ENCODE measurements at regions not wholly inside any gene's neighbourhood (a gene's known extent, or its start where the extent isn't known, plus 50 kb on each side); places are given as distances from the start of the nearest gene placed in this dataset.

DNA sequence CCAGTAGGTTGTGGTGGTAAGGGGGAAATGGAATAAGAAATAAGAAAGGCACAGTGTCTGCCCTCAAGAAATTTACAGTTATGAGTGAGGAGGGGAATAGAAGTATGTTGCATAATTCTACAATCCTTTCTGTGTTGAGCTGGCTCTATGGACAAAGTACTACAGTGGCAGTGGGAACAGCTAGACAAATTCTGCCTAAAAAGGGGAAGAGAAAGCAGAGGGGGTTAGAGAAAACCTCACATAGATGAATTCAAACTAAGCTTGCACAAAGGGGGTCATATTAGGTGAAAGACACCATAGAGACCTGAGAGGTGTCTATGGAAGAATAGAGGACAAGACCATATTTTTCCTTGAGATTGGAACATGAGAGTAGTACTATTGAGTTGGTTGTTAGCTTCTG, 146.9 kb upstream of the VGLL2 start:
- H3K27me3 Mint-ChIP-seq (ENCODE audit: low read depth), result no peaks in the 10 kb centered on the region
- ATAC-seq, result no peak
- no peak overlapping the region for H3K27ac Mint-ChIP-seq
- peaks cover 22% of the 10 kb centered on the region for H3K9me3 Mint-ChIP-seq
- CTCF ChIA-PET, result no interaction called here
- H3K4me3 Mint-ChIP-seq, result no peak overlapping the region
- no peaks in the 10 kb centered on the region for H3K36me3 Mint-ChIP-seq
- POLR2A ChIA-PET, result no interaction called here
- DNase-seq (ENCODE audit: low spot score), result no peak
- TF ChIP-seq AR (CRISPR knock-in tag; IDR thresholded peaks at IDR 0.05) (no peak), SOX15 (CRISPR knock-in tag; IDR thresholded peaks at IDR 0.05) (no peak), E2F1 (CRISPR knock-in tag; IDR thresholded peaks at IDR 0.05) (no peak), ATF6 (CRISPR knock-in tag; IDR thresholded peaks at IDR 0.05) (no peak)
- H3K4me1 Mint-ChIP-seq, result peaks cover 4% of the 10 kb centered on the region

GRCh38 chr6:117126213-117126612, 139.1 kb upstream of the VGLL2 start:
- no peaks in the 10 kb centered on the region for H3K4me1 Mint-ChIP-seq
- DNase-seq (ENCODE audit: low spot score) (no peak), ATAC-seq (no peak)
- no peak overlapping the region for H3K27ac Mint-ChIP-seq
- TF ChIP-seq JAZF1 (CRISPR knock-in tag; IDR thresholded peaks at IDR 0.05), result no peak
- TF ChIP-seq, protein P1, sequence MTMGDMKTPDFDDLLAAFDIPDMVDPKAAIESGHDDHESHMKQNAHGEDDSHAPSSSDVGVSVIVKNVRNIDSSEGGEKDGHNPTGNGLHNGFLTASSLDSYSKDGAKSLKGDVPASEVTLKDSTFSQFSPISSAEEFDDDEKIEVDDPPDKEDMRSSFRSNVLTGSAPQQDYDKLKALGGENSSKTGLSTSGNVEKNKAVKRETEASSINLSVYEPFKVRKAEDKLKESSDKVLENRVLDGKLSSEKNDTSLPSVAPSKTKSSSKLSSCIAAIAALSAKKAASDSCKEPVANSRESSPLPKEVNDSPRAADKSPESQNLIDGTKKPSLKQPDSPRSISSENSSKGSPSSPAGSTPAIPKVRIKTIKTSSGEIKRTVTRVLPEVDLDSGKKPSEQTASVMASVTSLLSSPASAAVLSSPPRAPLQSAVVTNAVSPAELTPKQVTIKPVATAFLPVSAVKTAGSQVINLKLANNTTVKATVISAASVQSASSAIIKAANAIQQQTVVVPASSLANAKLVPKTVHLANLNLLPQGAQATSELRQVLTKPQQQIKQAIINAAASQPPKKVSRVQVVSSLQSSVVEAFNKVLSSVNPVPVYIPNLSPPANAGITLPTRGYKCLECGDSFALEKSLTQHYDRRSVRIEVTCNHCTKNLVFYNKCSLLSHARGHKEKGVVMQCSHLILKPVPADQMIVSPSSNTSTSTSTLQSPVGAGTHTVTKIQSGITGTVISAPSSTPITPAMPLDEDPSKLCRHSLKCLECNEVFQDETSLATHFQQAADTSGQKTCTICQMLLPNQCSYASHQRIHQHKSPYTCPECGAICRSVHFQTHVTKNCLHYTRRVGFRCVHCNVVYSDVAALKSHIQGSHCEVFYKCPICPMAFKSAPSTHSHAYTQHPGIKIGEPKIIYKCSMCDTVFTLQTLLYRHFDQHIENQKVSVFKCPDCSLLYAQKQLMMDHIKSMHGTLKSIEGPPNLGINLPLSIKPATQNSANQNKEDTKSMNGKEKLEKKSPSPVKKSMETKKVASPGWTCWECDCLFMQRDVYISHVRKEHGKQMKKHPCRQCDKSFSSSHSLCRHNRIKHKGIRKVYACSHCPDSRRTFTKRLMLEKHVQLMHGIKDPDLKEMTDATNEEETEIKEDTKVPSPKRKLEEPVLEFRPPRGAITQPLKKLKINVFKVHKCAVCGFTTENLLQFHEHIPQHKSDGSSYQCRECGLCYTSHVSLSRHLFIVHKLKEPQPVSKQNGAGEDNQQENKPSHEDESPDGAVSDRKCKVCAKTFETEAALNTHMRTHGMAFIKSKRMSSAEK (CRISPR knock-in tag; IDR thresholded peaks at IDR 0.05; ENCODE audit: borderline replicate concordance), result no peak
- TF ChIP-seq ZNF232 (CRISPR knock-in tag; IDR thresholded peaks at IDR 0.05), result no peak
- no peaks in the 10 kb centered on the region for H3K27me3 Mint-ChIP-seq (ENCODE audit: low read depth)
- no peaks in the 10 kb centered on the region for H3K36me3 Mint-ChIP-seq
- POLR2A ChIA-PET, result no interaction called here
- H3K4me3 Mint-ChIP-seq, result no peak overlapping the region
- CTCF ChIA-PET, result no interaction called here
- peaks cover 18% of the 10 kb centered on the region for H3K9me3 Mint-ChIP-seq

- POLR2A ChIA-PET, result no interaction called here
- TF ChIP-seq HMGA2 (CRISPR knock-in tag; IDR thresholded peaks at IDR 0.05), result no peak
- TF ChIP-seq JUN (CRISPR knock-in tag; IDR thresholded peaks at IDR 0.05), result no peak
- TF ChIP-seq MYBL2 (CRISPR knock-in tag; IDR thresholded peaks at IDR 0.05), result no peak
- H3K27ac Mint-ChIP-seq, result no peak overlapping the region
Observed at GRCh38 chr6:117128052-117128451, 137.3 kb upstream of the VGLL2 start.

More at GRCh38 chr6:117128052-117128451, 137.3 kb upstream of the VGLL2 start:
- H3K4me1 Mint-ChIP-seq, result no peaks in the 10 kb centered on the region
- CTCF ChIA-PET, result no interaction called here
- peaks cover 12% of the 10 kb centered on the region for H3K9me3 Mint-ChIP-seq
- DNase-seq (ENCODE audit: low spot score) (no peak), ATAC-seq (no peak)
- no peaks in the 10 kb centered on the region for H3K36me3 Mint-ChIP-seq
- no peaks in the 10 kb centered on the region for H3K27me3 Mint-ChIP-seq (ENCODE audit: low read depth)
- H3K4me3 Mint-ChIP-seq, result no peak overlapping the region
